Left ventricle myocardium inferior (tissue), 1 donor: ENCODE measurements at regions not wholly inside any gene's neighbourhood (a gene's known extent, or its start where the extent isn't known, plus 50 kb on each side); places are given as distances from the start of the nearest gene placed in this dataset.

ENCODE experiments used
- DNase-seq: peaks from one replicate; pipeline ENCODE4 v3.0.0-alpha.2; 2020
- H3K27ac ChIP-seq: fragments of 200-600 bp; replicated peaks from 2 replicates; pipeline ENCODE4 v1.8.0; 2021
- H3K27me3 ChIP-seq: fragments of 200-600 bp; 2 replicates; pipeline ENCODE4 v1.8.0; 2021; ENCODE audit warnings: low read depth
- H3K36me3 ChIP-seq: fragments of 200-600 bp; 2 replicates; pipeline ENCODE4 v1.8.0; 2021
- H3K4me1 ChIP-seq: fragments of 200-600 bp; 2 replicates; pipeline ENCODE4 v1.8.0; 2021
- H3K4me3 ChIP-seq: fragments of 200-600 bp; 2 replicates; pipeline ENCODE4 v1.8.0; 2021; ENCODE audit warnings: mild to moderate bottlenecking, moderate library complexity
- H3K9me3 ChIP-seq: fragments of 200-600 bp; replicated peaks from 2 replicates; pipeline ENCODE4 v1.8.0; 2021
- CTCF ChIP-seq: fragments of 200-600 bp; IDR thresholded peaks from 2 replicates; pipeline ENCODE4 v1.8.0; 2021; ENCODE audit warnings: antibody characterized with exemption, mild to moderate bottlenecking, borderline replicate concordance
- intact Hi-C: fragments of 100-400 bp; cut with micrococcal nuclease; formaldehyde crosslinking; loops from one replicate; pipeline ENCODE4 v1.11.0; 2022
- donor health status: DM: no; HTN: yes; CAD: no; lungs with severe emphysema.

DNA sequence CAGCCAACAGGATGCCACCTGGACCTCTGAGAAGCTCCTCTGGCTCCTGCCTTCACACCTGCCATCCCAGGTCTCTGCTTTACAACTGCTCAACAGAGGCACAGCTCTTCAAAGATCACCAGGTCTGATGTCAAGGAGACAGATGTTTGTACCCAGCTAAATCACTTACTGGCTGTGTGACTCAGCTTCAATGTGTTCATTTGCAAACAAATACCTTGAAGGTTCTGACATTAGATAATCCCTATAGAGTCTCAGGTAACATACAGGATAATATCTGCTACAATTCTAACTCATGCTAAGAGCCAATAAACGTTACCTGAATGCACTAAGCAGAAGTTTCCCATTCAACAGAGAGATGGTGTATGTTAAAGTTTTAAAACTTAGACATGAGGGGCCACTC, 163.4 kb upstream of the IGF1R start:
- Histone ChIP-seq H3K4me3 (no peak overlapping the region), H3K27me3 (peaks cover 26% of the 10 kb centered on the region), H3K4me1 (no peaks in the 10 kb centered on the region), H3K36me3 (no peaks in the 10 kb centered on the region), H3K27ac (no peak overlapping the region), H3K9me3 (peaks cover 25% of the 10 kb centered on the region)
- intact Hi-C loops, result no loop called here
- no peak for DNase-seq
- no peak for TF ChIP-seq CTCF

- intact Hi-C loops, result no loop called here
- H3K27me3 ChIP-seq, result peaks cover 26% of the 10 kb centered on the region
- H3K4me1 ChIP-seq, result no peaks in the 10 kb centered on the region
- no peak for TF ChIP-seq CTCF
- DNase-seq, result no peak
- H3K27ac ChIP-seq, result no peak overlapping the region
- peaks cover 25% of the 10 kb centered on the region for H3K9me3 ChIP-seq
- H3K4me3 ChIP-seq, result no peak overlapping the region
- H3K36me3 ChIP-seq, result no peaks in the 10 kb centered on the region
Observed at GRCh38 chr15:98485451-98485850, 162.9 kb upstream of the IGF1R start.

GRCh38 chr15:98493966-98494511, 154.3 kb upstream of the IGF1R start:
- H3K27me3 ChIP-seq, result no peaks in the 10 kb centered on the region
- no peak for TF ChIP-seq CTCF
- intact Hi-C loops, result no loop called here

DNA sequence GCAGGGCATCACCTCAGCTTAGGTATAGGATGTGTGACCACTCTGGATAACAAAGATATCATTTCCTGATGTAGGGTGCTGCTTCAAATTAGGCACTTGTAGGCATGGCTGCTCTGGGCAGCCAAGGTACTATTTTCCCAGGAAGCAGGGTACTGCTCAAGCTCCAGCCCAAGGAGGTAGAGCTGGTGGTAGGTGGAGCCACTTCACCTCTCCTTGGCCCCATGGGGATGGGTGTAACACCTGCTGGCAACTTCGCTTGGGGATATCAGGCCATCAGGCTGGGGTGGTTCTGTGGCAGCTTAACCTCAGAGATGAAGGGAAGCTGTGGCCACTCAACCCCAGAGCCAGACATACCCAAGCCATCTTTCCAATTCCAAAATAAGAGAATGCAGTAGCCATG, 147.1 kb upstream of the IGF1R start:
- DNase-seq, result no peak
- H3K27ac ChIP-seq, result no peak overlapping the region
- intact Hi-C loops, result no loop called here
- peaks cover 58% of the 10 kb centered on the region for H3K27me3 ChIP-seq
- no peaks in the 10 kb centered on the region for H3K4me1 ChIP-seq
- peaks cover 28% of the 10 kb centered on the region for H3K9me3 ChIP-seq
- H3K4me3 ChIP-seq, result no peak overlapping the region
- H3K36me3 ChIP-seq, result no peaks in the 10 kb centered on the region
- TF ChIP-seq CTCF, result no peak

More at GRCh38 chr15:98493966-98494511, 154.3 kb upstream of the IGF1R start:
- H3K4me1 ChIP-seq, result no peaks in the 10 kb centered on the region
- peaks cover 11% of the 10 kb centered on the region for H3K9me3 ChIP-seq
- H3K36me3 ChIP-seq, result no peaks in the 10 kb centered on the region
- no peak overlapping the region for H3K4me3 ChIP-seq
- H3K27ac ChIP-seq, result no peak overlapping the region
- no peak for DNase-seq

DNA sequence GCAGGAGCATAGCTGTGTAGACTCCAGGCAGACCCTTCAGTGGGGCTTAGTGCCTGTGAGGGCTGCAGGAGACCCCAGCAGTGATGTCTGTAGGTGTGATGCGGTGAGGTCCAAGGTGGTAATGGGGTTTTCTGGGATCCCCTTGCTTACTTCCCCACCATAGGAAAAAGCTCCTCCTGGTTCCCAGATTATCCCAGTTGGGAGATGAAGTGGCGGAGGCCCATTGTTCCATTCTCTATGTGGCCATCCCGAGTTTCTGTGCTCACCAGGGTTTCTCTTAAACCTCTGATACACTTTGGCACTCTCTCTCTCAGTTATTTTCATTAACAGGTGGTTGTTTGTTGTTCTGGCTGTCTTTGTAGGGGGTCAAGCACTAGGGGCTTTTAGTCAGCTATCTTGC, 146.7 kb upstream of the IGF1R start:
- no peak for TF ChIP-seq CTCF
- Histone ChIP-seq H3K36me3 (no peaks in the 10 kb centered on the region), H3K27me3 (peaks cover 63% of the 10 kb centered on the region), H3K27ac (no peak overlapping the region), H3K4me1 (no peaks in the 10 kb centered on the region), H3K4me3 (no peak overlapping the region), H3K9me3 (peaks cover 28% of the 10 kb centered on the region)
- intact Hi-C loops, result no loop called here
- no peak for DNase-seq
